Body of pancreas (tissue), 4 donors: ENCODE measurements at regions not wholly inside any gene's neighbourhood (a gene's known extent, or its start where the extent isn't known, plus 50 kb on each side); places are given as distances from the start of the nearest gene placed in this dataset.

Experiments used
- CTCF ChIP-seq, 7 experiments: fragments of 450-650 bp in 4 of 7; fragments of 200-600 bp in 3 of 7; sonication (generic) in 3 of 7; IDR thresholded peaks; one replicate each; pipeline ENCODE4 v1.5.1; 2016 to 2019; ENCODE audit warnings: antibody characterized with exemption in 7 of 7
- POLR2A ChIP-seq, 3 donors: fragments of 450-650 bp; IDR thresholded peaks; one replicate each; pipeline ENCODE4 v1.6.1; 2016; ENCODE audit warnings: antibody characterized with exemption in 3 of 3, mild to moderate bottlenecking in 2 of 3

GRCh38 chr13:112181336-112182067, 114.6 kb downstream of the SOX1 start:
- TF ChIP-seq CTCF (IDR thresholded peaks at IDR 0.05) = no peak
- TF ChIP-seq POLR2A (IDR thresholded peaks at IDR 0.05) = no peak
